ENCODE measurements at regions not wholly inside any gene's neighbourhood (a gene's known extent, or its start where the extent isn't known, plus 50 kb on each side); places are given as distances from the start of the nearest gene placed in this dataset.
"Not testable (repeated sequence)": the region's sequence is repeated elsewhere in the genome, so short reads cannot be mapped to it uniquely, and the experiment has no call there.

DNA sequence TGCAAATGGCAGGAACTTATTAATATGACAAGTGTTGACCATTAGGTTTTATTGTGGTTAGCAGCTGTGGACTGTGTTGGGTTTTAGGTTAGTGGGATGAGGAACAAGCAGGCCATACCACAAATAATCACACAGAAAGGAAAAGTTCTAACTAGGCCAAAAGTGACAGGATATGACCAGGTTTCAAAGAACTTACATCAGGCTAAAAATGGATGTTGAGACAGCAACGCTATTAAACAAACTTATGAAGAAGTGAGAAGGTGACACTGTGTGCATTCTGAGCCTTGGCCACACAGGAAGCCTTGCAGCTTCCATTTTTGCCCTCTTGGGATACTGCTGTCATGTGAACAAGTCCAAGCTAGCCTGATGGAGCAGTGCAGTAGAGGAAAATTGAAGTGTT lies 568.8 kb downstream of the HTR7 start:
- no peak overlapping the region for H3K4me3 ChIP-seq
- TF ChIP-seq POLR2A (IDR thresholded peaks at IDR 0.05), result no peak
- TF ChIP-seq, protein P1, sequence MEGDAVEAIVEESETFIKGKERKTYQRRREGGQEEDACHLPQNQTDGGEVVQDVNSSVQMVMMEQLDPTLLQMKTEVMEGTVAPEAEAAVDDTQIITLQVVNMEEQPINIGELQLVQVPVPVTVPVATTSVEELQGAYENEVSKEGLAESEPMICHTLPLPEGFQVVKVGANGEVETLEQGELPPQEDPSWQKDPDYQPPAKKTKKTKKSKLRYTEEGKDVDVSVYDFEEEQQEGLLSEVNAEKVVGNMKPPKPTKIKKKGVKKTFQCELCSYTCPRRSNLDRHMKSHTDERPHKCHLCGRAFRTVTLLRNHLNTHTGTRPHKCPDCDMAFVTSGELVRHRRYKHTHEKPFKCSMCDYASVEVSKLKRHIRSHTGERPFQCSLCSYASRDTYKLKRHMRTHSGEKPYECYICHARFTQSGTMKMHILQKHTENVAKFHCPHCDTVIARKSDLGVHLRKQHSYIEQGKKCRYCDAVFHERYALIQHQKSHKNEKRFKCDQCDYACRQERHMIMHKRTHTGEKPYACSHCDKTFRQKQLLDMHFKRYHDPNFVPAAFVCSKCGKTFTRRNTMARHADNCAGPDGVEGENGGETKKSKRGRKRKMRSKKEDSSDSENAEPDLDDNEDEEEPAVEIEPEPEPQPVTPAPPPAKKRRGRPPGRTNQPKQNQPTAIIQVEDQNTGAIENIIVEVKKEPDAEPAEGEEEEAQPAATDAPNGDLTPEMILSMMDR (IDR thresholded peaks at IDR 0.05), result no peak
- H3K27ac ChIP-seq, result no peak overlapping the region
- H3K27me3 ChIP-seq, result no peaks in the 10 kb centered on the region
- no peaks in the 10 kb centered on the region for H3K9me3 ChIP-seq
- no peaks in the 10 kb centered on the region for H3K4me1 ChIP-seq
- intact Hi-C loops (cut with DNase I; ENCODE audit: low total_unique reads), result no loop called here
- no peak for DNase-seq
- H3K36me3 ChIP-seq, result no peaks in the 10 kb centered on the region

DNA sequence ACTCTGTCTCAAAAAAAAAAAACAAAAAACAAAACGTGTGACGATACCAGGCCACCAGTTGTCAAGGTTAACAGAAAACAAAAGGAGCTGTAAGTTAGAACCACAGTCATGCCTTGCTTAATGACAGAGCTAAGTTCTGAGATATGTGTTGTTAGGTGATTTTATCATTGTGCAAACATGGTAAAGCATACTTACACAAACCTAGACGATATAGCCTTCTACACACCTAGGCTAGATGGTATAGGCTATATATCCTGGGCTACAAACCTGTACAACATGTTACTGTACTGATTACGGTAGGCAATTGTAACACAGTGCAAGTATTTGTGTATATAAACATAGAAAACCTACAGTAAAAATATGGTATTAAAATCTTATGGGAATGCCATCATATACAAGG lies 564.2 kb downstream of the HTR7 start:
- Histone ChIP-seq H3K4me3 (no peak overlapping the region), H3K27me3 (no peaks in the 10 kb centered on the region), H3K4me1 (no peaks in the 10 kb centered on the region), H3K36me3 (no peaks in the 10 kb centered on the region), H3K27ac (no peak overlapping the region), H3K9me3 (no peaks in the 10 kb centered on the region)
- TF ChIP-seq, protein P1 (IDR thresholded peaks at IDR 0.05), result no peak
- TF ChIP-seq POLR2A (IDR thresholded peaks at IDR 0.05), result no peak
- intact Hi-C loops (cut with DNase I; ENCODE audit: low total_unique reads), result no loop called here
- DNase-seq, result no peak

DNA sequence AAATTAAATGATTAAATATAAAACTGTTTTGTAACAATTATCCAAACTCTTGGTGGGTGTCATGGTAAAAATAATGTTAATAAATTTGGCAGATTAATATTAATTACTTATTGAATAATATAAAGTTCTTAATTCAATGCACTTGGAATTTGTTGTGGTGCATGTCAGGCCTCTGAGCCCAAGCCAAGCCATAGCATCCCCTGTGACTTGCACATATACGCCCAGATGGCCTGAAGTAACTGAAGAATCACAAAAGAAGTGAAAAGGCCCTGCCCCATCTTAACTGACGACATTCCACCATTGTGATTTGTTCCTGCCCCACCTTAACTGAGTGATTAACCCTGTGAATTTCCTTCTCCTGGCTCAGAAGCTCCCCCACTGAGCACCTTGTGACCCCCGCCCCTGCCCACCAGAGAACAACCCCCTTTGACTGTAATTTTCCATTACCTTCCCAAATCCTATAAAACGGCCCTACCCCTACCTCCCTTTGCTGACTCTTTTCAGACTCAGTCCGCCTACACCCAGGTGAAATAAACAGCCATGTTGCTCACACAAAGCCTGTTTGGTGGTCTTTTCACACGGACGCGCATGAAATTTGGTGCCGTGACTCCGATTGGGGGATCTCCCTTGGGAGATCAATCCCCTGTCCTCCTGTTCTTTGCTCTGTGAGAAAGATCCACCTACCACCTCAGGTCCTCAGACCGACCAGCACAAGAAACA lies 562.9 kb downstream of the HTR7 start:
- H3K27me3 ChIP-seq; H3K27ac ChIP-seq; H3K4me1 ChIP-seq; DNase-seq; H3K4me3 ChIP-seq; H3K9me3 ChIP-seq; H3K36me3 ChIP-seq; intact Hi-C loops (cut with DNase I; ENCODE audit: low total_unique reads): not testable (repeated sequence)

DNA sequence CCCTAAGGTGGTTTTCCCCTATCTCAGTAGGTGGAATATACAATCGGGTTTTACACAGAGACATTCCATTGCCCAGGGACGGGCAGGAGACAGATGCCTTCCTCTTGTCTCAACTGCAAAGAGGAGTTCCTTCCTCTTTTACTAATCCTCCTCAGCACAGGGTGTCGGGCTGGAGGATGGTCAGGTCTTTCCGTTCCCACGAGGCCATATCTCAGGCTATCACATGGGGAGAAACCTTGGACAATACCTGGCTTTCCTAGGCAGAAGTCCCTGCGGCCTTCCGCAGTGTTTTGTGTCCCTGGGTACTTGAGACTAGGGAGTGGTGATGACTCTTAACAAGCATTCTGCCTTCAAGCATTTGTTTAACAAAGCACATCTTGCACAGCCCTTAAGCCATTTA lies 555.8 kb downstream of the HTR7 start:
- intact Hi-C loops (cut with DNase I; ENCODE audit: low total_unique reads); H3K36me3 ChIP-seq; H3K27me3 ChIP-seq: not testable (repeated sequence)

DNA sequence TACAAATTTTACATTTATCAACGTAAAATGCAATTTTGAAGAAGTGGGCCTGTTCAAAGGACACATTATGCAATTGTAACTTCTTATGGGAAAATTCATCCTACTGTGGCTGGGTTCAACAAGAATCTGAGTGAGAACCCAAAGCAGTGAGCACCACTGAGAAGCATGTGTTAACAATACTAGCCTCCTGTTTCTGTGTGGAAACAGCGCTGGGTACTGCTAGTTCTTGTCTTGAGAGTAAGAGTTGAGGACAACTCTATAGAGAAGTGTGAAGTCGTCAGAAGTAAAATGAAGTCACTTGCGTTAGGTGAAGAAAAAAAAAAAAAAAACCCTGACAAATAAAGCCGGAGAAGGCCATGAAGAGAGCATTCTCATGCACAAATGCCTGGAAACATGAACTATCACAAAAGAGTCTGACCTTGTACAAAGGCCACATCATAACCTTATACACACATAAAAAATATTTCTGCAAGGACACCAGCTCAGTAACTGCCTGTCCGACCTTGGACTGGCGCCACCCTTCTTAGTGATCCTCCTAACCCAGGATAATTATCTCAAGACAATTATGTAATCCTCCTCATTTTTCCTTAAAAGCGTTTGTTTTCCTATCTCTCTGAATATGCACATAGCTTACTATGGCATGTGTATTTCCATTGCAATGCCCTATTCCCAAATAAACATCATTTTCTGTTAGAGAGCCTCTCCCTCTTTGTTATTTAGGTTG lies 554.9 kb downstream of the HTR7 start:
- TF ChIP-seq, protein P1 (IDR thresholded peaks at IDR 0.05), result no peak
- TF ChIP-seq POLR2A (IDR thresholded peaks at IDR 0.05), result no peak
- Histone ChIP-seq H3K36me3 (no peaks in the 10 kb centered on the region), H3K27ac (no peak overlapping the region), H3K27me3 (no peaks in the 10 kb centered on the region), H3K4me1 (no peaks in the 10 kb centered on the region), H3K9me3 (no peaks in the 10 kb centered on the region), H3K4me3 (no peak overlapping the region)
- no peak for DNase-seq
- intact Hi-C loops (cut with DNase I; ENCODE audit: low total_unique reads), result no loop called here

More for the DNA sequence above, 555.8 kb downstream of the HTR7 start:
- DNase-seq, H3K27ac ChIP-seq, H3K9me3 ChIP-seq, H3K4me1 ChIP-seq, H3K4me3 ChIP-seq: not testable (repeated sequence)

DNA sequence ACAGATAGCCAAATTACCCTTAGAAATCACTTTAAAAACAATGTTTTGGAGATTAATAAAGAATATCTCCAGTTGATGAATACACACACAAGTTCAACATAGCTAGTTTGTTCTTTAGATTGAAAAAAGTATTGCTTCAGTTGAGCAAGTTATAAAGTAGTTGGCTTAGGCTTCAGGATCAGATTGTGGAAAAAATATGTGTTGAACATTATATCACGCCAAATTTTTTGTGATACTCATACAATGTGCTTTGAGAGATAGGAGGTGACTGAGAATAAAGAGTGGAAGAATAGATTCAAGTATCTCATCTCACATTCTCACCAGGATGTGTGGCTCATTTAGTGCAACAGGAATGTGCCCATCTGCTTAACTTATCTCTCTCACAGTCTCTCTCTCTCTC lies 553.3 kb downstream of the HTR7 start:
- H3K27me3 ChIP-seq, result no peaks in the 10 kb centered on the region
- H3K36me3 ChIP-seq, result no peaks in the 10 kb centered on the region
- no peak for DNase-seq
- H3K4me1 ChIP-seq, result no peaks in the 10 kb centered on the region
- H3K27ac ChIP-seq, result no peak overlapping the region
- intact Hi-C loops (cut with DNase I; ENCODE audit: low total_unique reads), result no loop called here
- H3K9me3 ChIP-seq, result no peaks in the 10 kb centered on the region
- TF ChIP-seq, protein P1 (IDR thresholded peaks at IDR 0.05), result no peak
- TF ChIP-seq POLR2A (IDR thresholded peaks at IDR 0.05), result no peak
- H3K4me3 ChIP-seq, result no peak overlapping the region
